HCT116 (cell line): ENCODE measurements at regions not wholly inside any gene's neighbourhood (a gene's known extent, or its start where the extent isn't known, plus 50 kb on each side); places are given as distances from the start of the nearest gene placed in this dataset.

Experiments
- ATAC-seq: fragments of 200-7000 bp; cut with Tn5 transposase; 2 replicates; pipeline ENCODE4 v1.9.1; 2020; ENCODE audit warnings: mild to moderate bottlenecking, moderate library complexity
- BruUV-seq: library from RNA; stranded (reverse); fragments of 400-500 nt; replicated peaks from 2 replicates; lab custom pipeline; 2021; lab: Mats Ljungman, UMichigan
- CTCF ChIA-PET: fragments of 300-600 bp; sonication (Branson Sonifier 250); formaldehyde crosslinking; loops from one replicate; lab custom pipeline; 2021; ENCODE audit warnings: antibody characterized with exemption; lab: Charles Lee
- POLR2A ChIA-PET: fragments of 300-600, 350-600 bp; sonication (Branson Sonifier 250); formaldehyde crosslinking; loops from one replicate; lab custom pipeline; 2021; ENCODE audit warnings: antibody characterized with exemption; lab: Charles Lee
- RAD21 ChIA-PET, 2 experiments: fragments of 300-600 bp; sonication (Branson Sonifier 250); formaldehyde crosslinking; loops; one replicate each; lab custom pipeline; 2023; ENCODE audit warnings: low total read pairs in 2 of 2; ENCODE audit not compliant: uncharacterized antibody in 2 of 2, unreplicated experiment in 2 of 2, low non-redundant PET in 1 of 2; lab: Charles Lee
- DNase-seq: peaks from one replicate; pipeline ENCODE4 v3.0.0-alpha.2; 2010; ENCODE audit warnings: low read depth, low spot score
- H2AFZ ChIP-seq: fragments of 200-600 bp; shearing (Covaris generic), sonication (generic); 2 replicates; pipeline ENCODE4 v1.6.1; 2017; ENCODE audit warnings: low read depth, mixed run types, mixed read lengths, antibody characterized with exemption, low read length; ENCODE audit not compliant: poor library complexity, severe bottlenecking
- H3K27ac ChIP-seq: 2 replicates; pipeline ENCODE4 v1.5.1; 2012; ENCODE audit warnings: low read depth, low read length
- H3K27me3 ChIP-seq: fragments of 200-600 bp; sonication (generic); 2 replicates; pipeline ENCODE4 v1.6.1; 2016; ENCODE audit warnings: mixed run types, low read length, mixed read lengths; ENCODE audit not compliant: insufficient read depth
- H3K36me3 ChIP-seq, 2 experiments: fragments of 200-500 bp in 1 of 2; fragments of 200-600 bp in 1 of 2; sonication (Bioruptor generic) in 1 of 2; sonication (generic) in 1 of 2; 2 replicates each; pipeline versions ENCODE4 v1.5.1 to v1.6.1; 2014 to 2016; ENCODE audit warnings: low read length in 2 of 2, inconsistent platforms in 1 of 2, mixed read lengths in 1 of 2, mixed run types in 1 of 2; ENCODE audit not compliant: insufficient read depth in 2 of 2, control insufficient read depth in 1 of 2
- H3K4me1 ChIP-seq, 2 experiments: fragments of 200-600 bp in 1 of 2; sonication (generic) in 1 of 2; 2 replicates each; pipeline versions ENCODE4 v1.5.1 to v1.6.1; 2012 to 2017; ENCODE audit warnings: low read length in 2 of 2, inconsistent platforms in 1 of 2, mild to moderate bottlenecking in 1 of 2, mixed read lengths in 1 of 2, mixed run types in 1 of 2, moderate library complexity in 1 of 2; ENCODE audit not compliant: insufficient read depth in 2 of 2, control insufficient read depth in 1 of 2
- H3K4me2 ChIP-seq: fragments of 200-600 bp; sonication (generic); 2 replicates; pipeline ENCODE4 v1.6.1; 2017; ENCODE audit warnings: mixed run types, low read length, mixed read lengths
- H3K4me3 ChIP-seq, 2 experiments: fragments of 200-600 bp in 1 of 2; sonication (generic) in 1 of 2; replicated peaks in 1 of 2; 2 replicates each; pipeline ENCODE4 v1.5.1; 2011 to 2016; ENCODE audit warnings: low read length in 2 of 2, control low read depth in 1 of 2, low read depth in 1 of 2, mild to moderate bottlenecking in 1 of 2, mixed read lengths in 1 of 2, mixed run types in 1 of 2
- H3K79me2 ChIP-seq: fragments of 200-600 bp; sonication (generic); 2 replicates; pipeline ENCODE4 v1.6.1; 2017; ENCODE audit warnings: mild to moderate bottlenecking, mixed run types, low read length, moderate library complexity, mixed read lengths; ENCODE audit not compliant: insufficient read depth
- H3K9ac ChIP-seq: fragments of 200-600 bp; sonication (generic); 2 replicates; pipeline ENCODE4 v1.6.1; 2016; ENCODE audit warnings: low read length, mixed read lengths
- H3K9me2 ChIP-seq: fragments of 200-600 bp; sonication (generic), shearing (Covaris generic); 2 replicates; pipeline ENCODE4 v1.6.1; 2017; ENCODE audit warnings: mixed run types, mild to moderate bottlenecking, moderate library complexity; ENCODE audit not compliant: insufficient read depth
- H3K9me3 ChIP-seq, 2 experiments: fragments of 200-500 bp in 1 of 2; fragments of 200-600 bp in 1 of 2; sonication (Bioruptor generic) in 1 of 2; sonication (generic) in 1 of 2; 2 replicates each; pipeline ENCODE4 v1.6.1; 2014 to 2017; ENCODE audit warnings: low read length in 2 of 2, mixed read lengths in 2 of 2, inconsistent platforms in 1 of 2, low read depth in 1 of 2, mild to moderate bottlenecking in 1 of 2, mixed run types in 1 of 2, moderate library complexity in 1 of 2; ENCODE audit not compliant: control insufficient read depth in 1 of 2, insufficient read depth in 1 of 2
- H4K20me1 ChIP-seq: fragments of 200-600 bp; sonication (generic), shearing (Covaris generic); 2 replicates; pipeline ENCODE4 v1.6.1; 2017; ENCODE audit warnings: mixed run types, mild to moderate bottlenecking, moderate library complexity; ENCODE audit not compliant: insufficient read depth
- EZH2 ChIP-seq: fragments of 200-600 bp; sonication (generic); IDR thresholded peaks from 2 replicates; pipeline ENCODE4 v1.6.1; 2017; ENCODE audit warnings: antibody characterized with exemption, mixed run types
- JUND ChIP-seq: IDR thresholded peaks from 2 replicates; pipeline ENCODE4 v1.6.1; 2012
- POLR2A ChIP-seq: IDR thresholded peaks from 2 replicates; pipeline ENCODE4 v1.7.0; 2011; ENCODE audit warnings: borderline replicate concordance; ENCODE audit not compliant: insufficient read depth, insufficient read length; ENCODE audit errors: extremely low read depth
- RAD21 ChIP-seq: IDR thresholded peaks from 2 replicates; pipeline ENCODE4 v1.6.1; 2012; ENCODE audit warnings: low read depth, mild to moderate bottlenecking
- SIN3A ChIP-seq: IDR thresholded peaks from 2 replicates; pipeline ENCODE4 v1.6.1; 2012; ENCODE audit warnings: low read depth
- SP1 ChIP-seq: IDR thresholded peaks from 2 replicates; pipeline ENCODE4 v1.6.1; 2012; ENCODE audit warnings: low read depth
- TCF7L2 ChIP-seq: IDR thresholded peaks from 2 replicates; pipeline ENCODE4 v1.7.0; 2011; ENCODE audit warnings: borderline replicate concordance, inconsistent platforms; ENCODE audit not compliant: insufficient read depth, insufficient read length; ENCODE audit errors: extremely low read depth
- YY1 ChIP-seq: IDR thresholded peaks from 2 replicates; pipeline ENCODE4 v1.6.1; 2011; ENCODE audit warnings: low read length, low read depth, moderate library complexity, mild to moderate bottlenecking; ENCODE audit not compliant: insufficient replicate concordance; ENCODE audit errors: extremely low read depth
- ZFX ChIP-seq: fragments of 450-650 bp; IDR thresholded peaks from 2 replicates; pipeline ENCODE4 v1.6.1; 2017
- intact Hi-C: fragments of 100-400 bp; cut with micrococcal nuclease; formaldehyde crosslinking; loops from 2 replicates; pipeline ENCODE4 v1.10.0; 2022

GRCh38 chr1:229098361-229098760 lies 172.6 kb upstream of the RAB4A start:
- intact Hi-C loops: no loop called here
- no peaks in the 10 kb centered on the region for H4K20me1 ChIP-seq
- TF ChIP-seq EZH2: no peak
- no peak for TF ChIP-seq SP1
- TF ChIP-seq TCF7L2: no peak
- TF ChIP-seq, all 23 proteins: peak for 0
- H3K9ac ChIP-seq: no peak overlapping the region
- no peaks in the 10 kb centered on the region for H3K27me3 ChIP-seq
- no peak overlapping the region for H3K4me2 ChIP-seq
- H3K4me3 ChIP-seq: no peak overlapping the region
- no TSS peak for BruUV-seq
- ATAC-seq: no peak
- H3K9me3 ChIP-seq: no peaks in the 10 kb centered on the region
- peaks cover 14 to 18% of the 10 kb centered on the region in 2 experiments for H3K4me1 ChIP-seq
- ChIA-PET CTCF (no interaction called here), POLR2A (no interaction called here), RAD21 (no interaction called here)
- no peaks in the 10 kb centered on the region for H3K9me2 ChIP-seq
- no peak for DNase-seq
- H3K27ac ChIP-seq: no peak overlapping the region
- H3K79me2 ChIP-seq: no peaks in the 10 kb centered on the region
- no peaks in the 10 kb centered on the region for H3K36me3 ChIP-seq
- no peak overlapping the region for H2AFZ ChIP-seq

- no peak for TF ChIP-seq POLR2A
- TF ChIP-seq SIN3A: no peak
- no peak for TF ChIP-seq YY1
- no peak for TF ChIP-seq JUND
- TF ChIP-seq ZFX: no peak
- no peak for TF ChIP-seq RAD21
- intact Hi-C loops: no loop called here
- no peak overlapping the region for H3K27ac ChIP-seq
- no peaks in the 10 kb centered on the region for H4K20me1 ChIP-seq
- no peaks in the 10 kb centered on the region for H3K9me2 ChIP-seq
- H3K4me1 ChIP-seq: peaks cover 9 to 11% of the 10 kb centered on the region in 2 experiments; a peak in 3 of 4 replicates
- CTCF ChIA-PET: no interaction called here
- RAD21 ChIA-PET: interaction anchor here in 1 of 2 experiments (0.6 kb wide), 1 partner anchor 60 kb away, joined by 3 read pairs; no protein-coding TSS in a partner anchor
- DNase-seq (no peak), ATAC-seq (no peak)
- no peak overlapping the region for H3K9ac ChIP-seq
- no peaks in the 10 kb centered on the region for H3K79me2 ChIP-seq
- H3K4me3 ChIP-seq: no peak overlapping the region
- no TSS peak for BruUV-seq
- no peak overlapping the region for H3K4me2 ChIP-seq
- no peak overlapping the region for H2AFZ ChIP-seq
- no peaks in the 10 kb centered on the region for H3K27me3 ChIP-seq
- H3K36me3 ChIP-seq: no peaks in the 10 kb centered on the region
- no peaks in the 10 kb centered on the region for H3K9me3 ChIP-seq
- POLR2A ChIA-PET: no interaction called here
These were observed 171.9 kb upstream of the RAB4A start for GRCh38 chr1:229098903-229099578.
